NB4 (cell line): ENCODE measurements at regions not wholly inside any gene's neighbourhood (a gene's known extent, or its start where the extent isn't known, plus 50 kb on each side); places are given as distances from the start of the nearest gene placed in this dataset.

ENCODE experiments used
- MYC ChIP-seq: IDR thresholded peaks from 2 replicates; pipeline ENCODE4 v1.6.1; 2011; ENCODE audit warnings: low read depth, low read length
- POLR2A ChIP-seq: IDR thresholded peaks from 2 replicates; pipeline ENCODE4 v1.6.1; 2011; ENCODE audit warnings: mild to moderate bottlenecking; ENCODE audit not compliant: insufficient read length; ENCODE audit errors: extremely low read depth
- TF ChIP-seq, protein P1 (sequence below): IDR thresholded peaks from one replicate; pipeline ENCODE4 v1.5.1; 2012; ENCODE audit warnings: low read depth, low read length
- TF ChIP-seq, protein P2 (sequence below): IDR thresholded peaks from 2 replicates; pipeline ENCODE4 v1.6.1; 2011; ENCODE audit warnings: low read depth, low read length

DNA sequence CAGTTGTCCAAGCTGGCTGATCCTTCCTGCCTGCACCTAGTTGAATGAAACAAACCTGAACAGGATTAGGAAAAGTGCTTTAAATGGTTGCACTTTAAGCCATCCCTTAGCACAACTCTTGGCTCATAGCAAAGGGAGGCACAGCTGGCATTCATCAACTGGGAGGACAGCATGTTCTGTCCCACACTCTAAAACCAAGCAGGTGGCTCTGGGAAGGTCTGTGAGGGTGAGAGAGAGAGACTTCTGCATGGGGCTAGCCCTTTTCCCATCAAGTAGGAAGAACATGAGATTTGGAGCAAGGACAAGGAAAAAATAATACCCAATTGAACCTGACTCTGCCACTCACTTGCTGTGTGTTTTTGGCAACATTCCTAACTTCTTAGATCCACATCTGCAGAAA, 140.9 kb upstream of the CCL2 start:
- TF ChIP-seq, protein P1, sequence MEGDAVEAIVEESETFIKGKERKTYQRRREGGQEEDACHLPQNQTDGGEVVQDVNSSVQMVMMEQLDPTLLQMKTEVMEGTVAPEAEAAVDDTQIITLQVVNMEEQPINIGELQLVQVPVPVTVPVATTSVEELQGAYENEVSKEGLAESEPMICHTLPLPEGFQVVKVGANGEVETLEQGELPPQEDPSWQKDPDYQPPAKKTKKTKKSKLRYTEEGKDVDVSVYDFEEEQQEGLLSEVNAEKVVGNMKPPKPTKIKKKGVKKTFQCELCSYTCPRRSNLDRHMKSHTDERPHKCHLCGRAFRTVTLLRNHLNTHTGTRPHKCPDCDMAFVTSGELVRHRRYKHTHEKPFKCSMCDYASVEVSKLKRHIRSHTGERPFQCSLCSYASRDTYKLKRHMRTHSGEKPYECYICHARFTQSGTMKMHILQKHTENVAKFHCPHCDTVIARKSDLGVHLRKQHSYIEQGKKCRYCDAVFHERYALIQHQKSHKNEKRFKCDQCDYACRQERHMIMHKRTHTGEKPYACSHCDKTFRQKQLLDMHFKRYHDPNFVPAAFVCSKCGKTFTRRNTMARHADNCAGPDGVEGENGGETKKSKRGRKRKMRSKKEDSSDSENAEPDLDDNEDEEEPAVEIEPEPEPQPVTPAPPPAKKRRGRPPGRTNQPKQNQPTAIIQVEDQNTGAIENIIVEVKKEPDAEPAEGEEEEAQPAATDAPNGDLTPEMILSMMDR = no peak
- TF ChIP-seq POLR2A = no peak
- TF ChIP-seq, protein P2, sequence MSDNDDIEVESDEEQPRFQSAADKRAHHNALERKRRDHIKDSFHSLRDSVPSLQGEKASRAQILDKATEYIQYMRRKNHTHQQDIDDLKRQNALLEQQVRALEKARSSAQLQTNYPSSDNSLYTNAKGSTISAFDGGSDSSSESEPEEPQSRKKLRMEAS = no peak
- TF ChIP-seq MYC = no peak
